AG08396 (cell line): ENCODE measurements at regions not wholly inside any gene's neighbourhood (a gene's known extent, or its start where the extent isn't known, plus 50 kb on each side); places are given as distances from the start of the nearest gene placed in this dataset.
"Not testable (repeated sequence)": the region's sequence is repeated elsewhere in the genome, so short reads cannot be mapped to it uniquely, and the experiment has no call there.

ENCODE experiments used
- DNase-seq: peaks from one replicate; pipeline ENCODE4 v3.0.0; 2012; ENCODE audit warnings: low spot score, mixed read lengths

DNA sequence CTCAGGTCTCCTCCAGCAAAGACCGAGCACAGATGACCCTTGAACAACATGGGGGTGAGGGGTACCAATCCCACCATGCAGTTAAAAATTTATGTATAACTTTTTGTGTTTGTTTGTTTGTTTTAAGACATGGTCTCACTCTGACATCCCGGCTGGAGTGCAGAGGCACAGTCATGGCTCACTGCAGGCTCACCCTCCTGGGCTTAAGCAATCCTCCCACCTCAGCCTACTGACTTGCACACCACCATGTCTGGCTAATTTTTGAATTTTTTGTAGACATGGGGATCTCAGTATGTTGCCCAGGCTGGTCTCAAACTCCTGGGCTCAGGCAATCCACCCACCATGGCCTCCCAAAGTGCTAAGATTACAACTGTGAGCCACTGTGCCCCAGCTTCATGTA, 231.0 kb upstream of the PIK3R1 start:
- DNase-seq: no peak

DNA sequence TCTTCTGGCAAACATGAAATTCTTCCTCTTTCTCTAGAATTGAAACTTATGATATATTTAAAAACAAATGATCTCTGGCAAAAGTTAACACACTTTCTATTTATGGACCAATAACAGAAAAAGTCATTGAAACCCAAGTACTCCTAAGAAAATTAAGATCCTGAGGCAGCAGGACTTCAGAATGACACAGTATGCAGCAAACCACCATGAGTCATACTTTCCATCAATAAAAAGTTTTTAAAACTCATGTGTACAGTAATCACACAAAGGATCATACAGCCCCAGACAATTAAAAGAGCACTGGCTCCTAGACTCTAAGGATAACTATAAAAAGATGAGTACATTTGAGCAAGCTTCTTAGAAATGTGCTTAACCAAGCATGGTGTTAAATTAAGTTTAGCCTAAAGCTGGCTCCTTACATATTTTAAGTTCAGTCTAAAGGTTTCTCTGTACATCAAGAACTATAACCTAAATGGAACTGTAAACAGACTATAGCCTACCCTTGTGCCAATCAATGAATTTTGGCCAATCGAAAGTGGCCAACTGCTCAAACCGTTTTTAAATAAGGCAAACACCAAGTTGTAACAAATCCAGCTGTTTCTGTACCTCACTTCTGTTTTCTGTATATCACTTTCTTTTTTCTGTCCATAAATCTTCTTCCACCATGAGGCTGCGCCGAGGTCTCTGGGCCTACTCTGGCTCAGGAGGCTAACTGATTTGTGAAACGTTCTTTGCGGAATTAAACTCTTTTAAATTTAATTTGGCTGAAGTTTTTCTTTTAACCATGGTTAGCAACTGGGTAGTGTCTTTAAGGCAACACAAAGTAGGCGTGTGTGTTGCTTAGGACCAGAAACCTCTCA, 232.1 kb upstream of the PIK3R1 start:
- DNase-seq: peak; percentile 29

- DNase-seq: not testable (repeated sequence)
Measured at GRCh38 chr5:67982160-67982559, 233.4 kb upstream of the PIK3R1 start.

DNA sequence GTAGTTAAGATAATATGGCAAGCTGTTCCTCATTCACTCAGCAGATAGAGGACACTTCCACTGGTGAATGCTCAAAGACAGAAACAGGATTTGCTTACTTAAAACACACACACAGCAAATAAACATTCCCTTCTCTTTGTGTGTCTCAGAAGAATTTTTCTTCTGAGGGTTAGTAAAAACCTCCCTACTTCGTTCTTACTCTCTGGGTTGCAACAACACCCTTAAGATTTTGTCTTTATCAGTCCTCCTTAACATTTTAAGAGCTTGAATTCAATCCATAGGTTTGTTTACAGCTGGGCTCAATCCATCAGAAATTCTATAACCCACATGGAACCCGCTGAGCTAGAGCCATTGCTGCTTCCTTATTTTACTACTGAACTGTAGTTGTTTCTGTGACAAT, 237.4 kb upstream of the PIK3R1 start:
- no peak for DNase-seq

GRCh38 chr5:67976891-67977601, 238.5 kb upstream of the PIK3R1 start:
- no peak for DNase-seq

DNA sequence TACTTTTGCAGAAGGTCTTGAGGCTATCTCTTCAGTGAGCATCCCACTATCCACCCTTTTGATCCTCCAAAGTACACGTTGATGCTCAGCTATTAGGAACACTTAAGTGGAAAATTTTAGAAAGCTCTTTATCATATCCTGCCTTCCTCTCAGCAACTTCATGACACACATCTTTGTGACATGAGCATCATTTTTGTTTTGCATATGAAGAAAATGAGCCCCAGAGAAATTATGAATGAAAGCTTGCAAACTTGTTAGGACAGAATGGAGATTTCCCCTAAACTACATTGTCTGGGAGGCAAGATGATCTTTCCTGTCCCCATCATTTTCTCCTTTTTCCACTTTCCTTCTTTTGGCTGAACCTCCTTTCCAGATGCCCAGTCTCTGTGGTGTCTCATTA, 239.4 kb upstream of the PIK3R1 start:
- no peak for DNase-seq

- DNase-seq: no peak
Measured at GRCh38 chr5:67974471-67974870, 241.1 kb upstream of the PIK3R1 start.

- DNase-seq: no peak
Measured at GRCh38 chr5:67974054-67974453, 241.5 kb upstream of the PIK3R1 start.

- DNase-seq: no peak
Measured at GRCh38 chr5:67971971-67972821, 243.4 kb upstream of the PIK3R1 start.

- peak; percentile 31 for DNase-seq
Measured at GRCh38 chr5:67971223-67971830, 244.2 kb upstream of the PIK3R1 start.

GRCh38 chr5:67969631-67970030, 245.9 kb upstream of the PIK3R1 start:
- no peak for DNase-seq

DNA sequence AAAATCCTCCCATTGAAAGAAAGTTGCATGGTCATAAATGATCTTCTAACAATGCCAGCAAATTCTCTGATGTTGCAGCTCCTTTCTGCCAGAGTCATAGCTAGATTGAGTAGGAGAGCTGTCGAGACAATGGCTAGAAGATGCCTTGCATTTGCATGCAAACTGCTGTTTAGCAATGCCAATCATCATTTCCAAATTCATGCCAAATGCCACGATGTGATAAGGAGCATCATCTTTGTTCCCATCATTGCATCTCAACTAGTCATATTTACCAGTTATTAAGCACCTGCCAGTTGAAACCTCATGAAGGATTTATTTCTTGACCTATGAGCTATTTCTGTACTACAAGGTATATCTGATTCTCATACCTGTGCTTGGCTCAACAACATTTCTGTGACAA, 246.4 kb upstream of the PIK3R1 start:
- DNase-seq: no peak

DNA sequence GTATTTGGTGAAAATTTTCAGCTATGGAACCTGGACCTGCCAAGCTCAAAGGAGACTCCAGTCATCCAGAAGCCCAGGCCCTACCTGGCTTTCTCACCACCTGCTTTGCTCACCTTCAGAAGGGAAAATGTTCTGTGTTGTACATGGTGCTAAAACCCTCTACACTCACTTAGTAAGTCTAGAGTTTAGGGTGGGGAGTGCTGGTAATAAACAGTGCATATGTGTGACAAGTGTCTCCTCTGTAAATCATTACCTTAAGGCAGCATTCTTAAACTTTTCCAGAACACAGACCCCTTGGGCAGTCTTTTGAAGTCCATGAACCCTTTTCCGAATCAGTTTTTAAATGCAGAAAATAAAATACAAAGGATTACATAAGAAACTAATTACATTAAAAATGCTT, 248.8 kb upstream of the PIK3R1 start:
- DNase-seq: no peak

DNA sequence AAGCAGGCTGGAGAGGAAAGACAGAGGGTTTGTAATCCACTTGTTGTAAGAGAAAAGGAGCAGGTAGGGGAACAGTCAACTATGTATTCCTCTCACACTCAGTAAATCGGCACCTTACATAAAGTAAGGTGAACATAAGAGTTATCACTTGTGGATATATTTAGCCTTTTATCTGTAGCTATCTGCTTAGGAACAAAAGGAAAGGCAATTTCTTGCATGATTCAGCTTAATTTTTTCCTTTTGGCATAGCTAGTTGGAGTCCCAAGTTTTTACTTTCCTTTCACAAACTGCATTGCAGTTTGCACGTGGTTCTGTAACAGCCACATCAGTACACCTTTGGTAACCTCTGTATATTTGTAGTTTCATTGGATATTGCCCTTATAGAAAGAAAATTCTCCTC, 250.9 kb upstream of the PIK3R1 start:
- no peak for DNase-seq

- DNase-seq: no peak
Measured at GRCh38 chr5:67963789-67964519, 251.6 kb upstream of the PIK3R1 start.

- DNase-seq: no peak
Measured at GRCh38 chr5:67960939-67961338, 254.6 kb upstream of the PIK3R1 start.

DNA sequence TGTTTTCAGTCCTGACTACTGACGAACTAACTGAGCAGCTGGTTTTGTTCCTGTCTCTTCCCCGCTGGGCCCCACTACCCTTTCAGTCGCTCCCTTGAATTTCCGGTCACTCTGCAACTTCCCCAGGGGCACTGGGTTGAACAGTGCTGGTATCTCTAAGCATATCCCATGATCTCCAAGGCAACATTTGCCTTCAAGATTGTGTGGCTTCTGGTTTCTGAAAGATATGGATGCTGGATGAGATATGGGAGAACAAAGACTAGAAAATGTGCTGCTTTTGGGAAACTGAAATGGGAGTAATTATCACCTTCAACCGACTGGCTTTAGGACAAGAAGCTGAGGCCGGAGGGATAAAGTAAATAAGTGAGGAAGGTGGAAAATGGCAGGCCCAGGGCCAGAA, 258.2 kb upstream of the PIK3R1 start:
- no peak for DNase-seq

DNA sequence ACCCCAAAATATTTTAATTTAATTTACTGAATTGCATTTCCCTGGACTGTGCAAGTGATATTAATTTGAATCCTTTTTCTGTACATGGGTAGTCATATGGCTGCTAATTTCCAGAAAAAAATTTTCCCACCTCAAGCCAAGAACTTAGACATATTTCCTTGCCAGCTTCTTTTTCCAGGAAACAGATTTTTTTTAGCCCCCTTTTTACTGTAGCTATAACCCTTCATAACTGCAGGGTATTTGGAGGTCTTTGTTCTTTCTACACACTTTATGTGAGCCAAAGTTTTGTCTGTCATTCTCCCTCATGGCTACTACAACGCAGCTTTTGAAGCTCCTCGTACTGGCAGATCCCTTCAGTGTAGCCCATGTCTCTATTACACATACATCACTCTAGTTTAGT, 261.2 kb upstream of the PIK3R1 start:
- DNase-seq: no peak

DNA sequence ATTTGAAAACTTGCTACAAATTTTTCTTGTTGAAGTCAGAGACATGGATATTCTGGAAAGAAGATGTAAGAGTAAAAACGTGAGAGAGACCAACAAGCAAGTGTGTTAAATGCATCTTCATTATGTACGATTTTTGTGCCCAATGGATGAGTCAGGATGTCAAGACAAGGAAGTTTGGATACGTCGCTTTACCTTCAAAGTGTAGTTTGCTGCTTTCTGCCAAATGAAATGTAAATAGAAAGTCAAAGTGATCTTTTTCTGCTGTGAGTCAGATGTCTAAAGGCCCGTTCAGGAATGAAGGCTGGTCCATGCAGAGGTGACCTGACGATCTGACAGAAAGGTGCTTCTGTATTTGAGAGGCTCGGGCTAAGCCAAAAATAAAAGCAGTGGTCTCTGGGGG, 273.1 kb upstream of the PIK3R1 start:
- DNase-seq: no peak

DNA sequence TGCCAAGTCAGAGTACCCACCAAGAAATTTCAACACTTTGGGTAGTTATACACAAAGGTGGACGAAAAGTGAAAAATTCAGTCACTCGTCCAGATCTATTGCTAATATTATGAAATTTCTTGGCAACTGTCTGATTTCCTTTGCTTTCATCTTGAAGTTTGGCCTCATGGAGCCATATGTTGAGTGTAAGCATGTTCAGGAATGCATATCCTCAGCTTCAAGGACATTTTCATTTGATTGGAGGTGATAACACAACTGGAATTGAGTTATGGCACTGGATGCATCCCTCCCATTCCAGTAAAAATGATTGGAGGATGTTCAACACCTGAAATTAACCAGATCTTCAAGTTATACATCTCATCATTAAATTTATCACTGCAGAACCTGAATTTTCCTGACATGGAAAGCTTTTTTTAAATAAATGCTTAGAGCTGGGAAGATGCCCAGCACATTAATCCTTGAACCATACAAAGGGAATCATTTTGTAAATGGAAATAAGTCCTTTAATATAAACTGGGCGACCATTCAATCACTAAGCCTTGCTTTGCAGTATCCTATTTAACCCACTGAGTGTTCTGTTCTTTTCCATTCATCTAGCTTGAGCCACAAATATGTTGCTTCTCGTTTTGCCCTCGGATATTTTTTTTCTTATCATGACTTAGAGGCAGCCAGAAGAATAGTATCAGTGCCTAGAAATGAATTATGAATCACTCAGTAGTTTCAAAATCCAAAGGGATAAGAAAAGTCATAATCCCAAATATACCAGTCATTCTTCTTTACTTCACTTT, 273.7 kb upstream of the PIK3R1 start:
- DNase-seq: no peak
